ENCODE measurements at regions not wholly inside any gene's neighbourhood (a gene's known extent, or its start where the extent isn't known, plus 50 kb on each side); places are given as distances from the start of the nearest gene placed in this dataset.

DNA sequence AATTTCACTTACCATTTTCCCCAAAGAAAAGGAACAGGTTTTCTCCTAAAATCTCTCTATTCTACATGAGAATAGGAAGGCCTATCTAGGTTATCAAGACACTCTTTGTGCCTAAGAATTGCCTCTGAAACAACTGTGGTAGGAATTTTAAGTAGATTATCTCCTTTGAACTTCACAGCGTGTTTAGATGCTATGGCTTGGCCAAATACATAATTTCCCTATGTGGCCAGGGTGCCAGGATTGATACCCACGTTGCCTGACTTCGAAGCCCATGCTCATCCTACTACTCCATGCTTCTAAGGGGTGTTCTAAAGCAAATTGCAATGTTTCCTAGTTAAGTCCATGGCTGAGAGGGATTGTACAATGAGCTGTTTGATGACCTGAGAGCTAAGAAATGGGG lies 241.5 kb upstream of the FBXO33 start:
- Histone ChIP-seq H3K27ac (no peak overlapping the region), H3K36me3 (replicated peaks in 1 of 2; ENCODE audit: insufficient read depth in 1 of 2, low read depth in 2 of 2) (no peaks in the 10 kb centered on the region), H3K27me3 (no peaks in the 10 kb centered on the region), H3K4me1 (no peaks in the 10 kb centered on the region), H3K9me3 (no peaks in the 10 kb centered on the region), H3K4me3 (no peak overlapping the region)
- ATAC-seq (no peak), DNase-seq (no peak)
- intact Hi-C loops (cut with DNase I), result no loop called here
- 38 to 51% methylated on average over 3 of the region's 3 CpGs for WGBS, 2 donors
- TF ChIP-seq POLR2A (IDR thresholded peaks at IDR 0.05), result no peak
- TF ChIP-seq, protein P1, sequence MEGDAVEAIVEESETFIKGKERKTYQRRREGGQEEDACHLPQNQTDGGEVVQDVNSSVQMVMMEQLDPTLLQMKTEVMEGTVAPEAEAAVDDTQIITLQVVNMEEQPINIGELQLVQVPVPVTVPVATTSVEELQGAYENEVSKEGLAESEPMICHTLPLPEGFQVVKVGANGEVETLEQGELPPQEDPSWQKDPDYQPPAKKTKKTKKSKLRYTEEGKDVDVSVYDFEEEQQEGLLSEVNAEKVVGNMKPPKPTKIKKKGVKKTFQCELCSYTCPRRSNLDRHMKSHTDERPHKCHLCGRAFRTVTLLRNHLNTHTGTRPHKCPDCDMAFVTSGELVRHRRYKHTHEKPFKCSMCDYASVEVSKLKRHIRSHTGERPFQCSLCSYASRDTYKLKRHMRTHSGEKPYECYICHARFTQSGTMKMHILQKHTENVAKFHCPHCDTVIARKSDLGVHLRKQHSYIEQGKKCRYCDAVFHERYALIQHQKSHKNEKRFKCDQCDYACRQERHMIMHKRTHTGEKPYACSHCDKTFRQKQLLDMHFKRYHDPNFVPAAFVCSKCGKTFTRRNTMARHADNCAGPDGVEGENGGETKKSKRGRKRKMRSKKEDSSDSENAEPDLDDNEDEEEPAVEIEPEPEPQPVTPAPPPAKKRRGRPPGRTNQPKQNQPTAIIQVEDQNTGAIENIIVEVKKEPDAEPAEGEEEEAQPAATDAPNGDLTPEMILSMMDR (IDR thresholded peaks at IDR 0.05), result no peak

DNA sequence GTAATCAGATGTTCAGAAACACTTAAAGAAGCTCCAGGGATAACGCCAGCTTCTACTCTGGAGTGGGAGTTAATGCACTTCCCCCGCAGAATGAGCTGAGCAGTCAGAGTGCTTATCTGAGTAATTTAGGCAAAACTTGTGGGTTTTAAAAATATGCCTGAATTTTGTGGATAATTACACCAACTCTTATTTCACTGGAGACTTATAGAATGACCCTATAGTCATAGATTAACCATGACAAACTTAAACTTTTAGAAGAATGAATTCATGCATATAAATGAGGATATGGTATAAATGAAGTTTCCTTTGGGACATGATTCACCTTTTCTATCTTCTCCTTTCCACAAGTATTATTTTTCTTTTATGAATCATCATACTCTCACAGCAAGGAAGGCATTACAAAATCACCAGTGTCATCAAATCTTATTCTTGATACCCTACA lies 241.1 kb upstream of the FBXO33 start:
- Histone ChIP-seq H3K36me3 (replicated peaks in 1 of 2; ENCODE audit: insufficient read depth in 1 of 2, low read depth in 2 of 2) (no peaks in the 10 kb centered on the region), H3K27me3 (no peaks in the 10 kb centered on the region), H3K27ac (no peak overlapping the region), H3K4me3 (no peak overlapping the region), H3K4me1 (no peaks in the 10 kb centered on the region), H3K9me3 (no peaks in the 10 kb centered on the region)
- no peak for DNase-seq
- 82 to 85% methylated on average over 2 of the region's 2 CpGs for WGBS, 2 donors
- ATAC-seq, result no peak
- TF ChIP-seq POLR2A (IDR thresholded peaks at IDR 0.05), result no peak
- TF ChIP-seq, protein P1 (IDR thresholded peaks at IDR 0.05), result no peak
- intact Hi-C loops (cut with DNase I), result no loop called here

GRCh38 chr14:39668449-39668848 lies 236.2 kb upstream of the FBXO33 start:
- 57 to 63% methylated on average over 1 of the region's 1 CpG for WGBS, 2 donors
- intact Hi-C loops (cut with DNase I), result no loop called here
- TF ChIP-seq, protein P1 (IDR thresholded peaks at IDR 0.05), result no peak
- TF ChIP-seq POLR2A (IDR thresholded peaks at IDR 0.05), result no peak
- Histone ChIP-seq H3K36me3 (replicated peaks in 1 of 2; ENCODE audit: insufficient read depth in 1 of 2, low read depth in 2 of 2) (no peaks in the 10 kb centered on the region), H3K4me3 (no peak overlapping the region), H3K27me3 (no peaks in the 10 kb centered on the region), H3K27ac (no peak overlapping the region), H3K9me3 (no peaks in the 10 kb centered on the region), H3K4me1 (no peaks in the 10 kb centered on the region)
- DNase-seq (no peak), ATAC-seq (no peak)

GRCh38 chr14:39666386-39666785 lies 234.2 kb upstream of the FBXO33 start:
- no peaks in the 10 kb centered on the region for H3K27me3 ChIP-seq

DNA sequence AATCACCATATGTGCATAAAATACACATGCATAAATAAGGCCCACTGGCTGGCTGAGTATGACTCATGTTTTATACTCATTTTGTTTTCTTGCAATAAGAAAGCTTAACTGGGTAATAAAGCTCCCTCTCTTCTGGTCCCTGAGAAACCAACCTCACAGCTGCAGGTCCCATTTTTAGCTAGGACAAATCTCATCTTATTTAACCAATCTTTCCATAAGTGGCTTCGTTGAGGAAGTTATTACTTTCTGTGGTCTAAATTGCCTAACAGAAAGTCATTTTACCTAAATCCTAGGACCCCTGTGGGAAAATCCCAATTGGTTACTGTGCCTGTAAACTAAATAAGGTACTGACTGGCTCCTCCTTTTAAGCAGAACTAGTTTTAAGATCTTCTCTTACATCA lies 232.8 kb upstream of the FBXO33 start:
- WGBS, 2 donors, result 47 to 57% methylated on average over 1 of the region's 1 CpG
- Histone ChIP-seq H3K36me3 (replicated peaks in 1 of 2; ENCODE audit: insufficient read depth in 1 of 2, low read depth in 2 of 2) (no peaks in the 10 kb centered on the region), H3K27me3 (no peaks in the 10 kb centered on the region), H3K4me3 (no peak overlapping the region), H3K27ac (no peak overlapping the region), H3K9me3 (no peaks in the 10 kb centered on the region), H3K4me1 (no peaks in the 10 kb centered on the region)
- TF ChIP-seq, protein P1 (IDR thresholded peaks at IDR 0.05), result no peak
- TF ChIP-seq POLR2A (IDR thresholded peaks at IDR 0.05), result no peak
- DNase-seq (no peak), ATAC-seq (no peak)
- intact Hi-C loops (cut with DNase I), result no loop called here

More at GRCh38 chr14:39666386-39666785, 234.2 kb upstream of the FBXO33 start:
- intact Hi-C loops (cut with DNase I), result no loop called here
- Histone ChIP-seq H3K27ac (no peak overlapping the region), H3K36me3 (replicated peaks in 1 of 2; ENCODE audit: insufficient read depth in 1 of 2, low read depth in 2 of 2) (no peaks in the 10 kb centered on the region), H3K4me3 (no peak overlapping the region), H3K4me1 (no peaks in the 10 kb centered on the region), H3K9me3 (no peaks in the 10 kb centered on the region)
- TF ChIP-seq POLR2A (IDR thresholded peaks at IDR 0.05), result no peak
- TF ChIP-seq, protein P1 (IDR thresholded peaks at IDR 0.05), result no peak
- no peak for ATAC-seq
- no peak for DNase-seq
